ENCODE measurements at regions not wholly inside any gene's neighbourhood (a gene's known extent, or its start where the extent isn't known, plus 50 kb on each side); places are given as distances from the start of the nearest gene placed in this dataset.

DNA sequence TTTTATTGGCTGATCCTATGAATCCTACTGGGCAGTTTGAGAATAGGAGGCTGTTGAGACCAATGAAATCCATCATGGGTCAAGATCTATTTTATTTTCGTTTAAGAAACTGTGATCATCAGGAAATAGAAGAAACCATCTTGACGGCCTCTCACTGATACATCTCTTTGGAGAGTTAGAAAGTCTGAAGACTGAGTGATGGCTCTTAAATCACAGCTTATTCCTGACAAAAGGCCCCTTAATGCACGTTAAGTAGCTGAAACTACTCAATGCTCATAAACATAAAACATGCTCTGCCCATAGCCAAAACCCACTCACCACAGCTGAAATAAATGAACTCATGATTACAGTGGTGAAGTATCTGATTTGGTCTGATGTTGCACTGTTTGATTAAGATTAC lies 784.5 kb upstream of the NEGR1 start:
- no peak overlapping the region for H3K9ac ChIP-seq (ENCODE audit: control insufficient read depth, insufficient read depth, low read length)
- H3K27me3 ChIP-seq (replicated peaks in 1 of 2; ENCODE audit: control insufficient read depth in 2 of 2, insufficient read depth in 2 of 2, low read length in 1 of 2), result no peaks in the 10 kb centered on the region
- POLR2A ChIA-PET, result no interaction called here
- no peaks in the 10 kb centered on the region for H3K9me3 ChIP-seq (replicated peaks; ENCODE audit: control insufficient read depth, insufficient read depth, low read length)
- RAD21 ChIA-PET (ENCODE audit: unreplicated experiment), result no interaction called here
- intact Hi-C loops (cut with micrococcal nuclease; ENCODE audit: unreplicated experiment), result no loop called here
- no peak overlapping the region for H3K27ac ChIP-seq (ENCODE audit: control insufficient read depth, insufficient read depth)
- CTCF ChIA-PET, result no interaction called here
- H3K4me2 ChIP-seq (ENCODE audit: control insufficient read depth, insufficient read depth), result no peak overlapping the region
- SMC1A ChIA-PET (ENCODE audit: uncharacterized antibody, unreplicated experiment), result no interaction called here
- H4K20me1 ChIP-seq (ENCODE audit: control insufficient read depth, insufficient read depth), result no peaks in the 10 kb centered on the region
- in situ Hi-C loops (cut with MboI), result no loop called here
- no peaks in the 10 kb centered on the region for H3K4me1 ChIP-seq (ENCODE audit: control insufficient read depth, insufficient read depth, low read length)
- no peak for FAIRE-seq
- DNase-seq (ENCODE audit: low read depth, low spot score), result no peak
- no peaks in the 10 kb centered on the region for H3K79me2 ChIP-seq (ENCODE audit: control insufficient read depth, insufficient read depth, low read length)
- no TSS peak for BruUV-seq (replicated peaks)
- WGBS (ENCODE audit: insufficient coverage, insufficient replicate concordance, low lambda C conversion rate, missing lambda C conversion rate), result 3% methylated on average over 3 of the region's 3 CpGs
- no peaks in the 10 kb centered on the region for H3K36me3 ChIP-seq (ENCODE audit: control insufficient read depth in 2 of 2, insufficient read depth in 2 of 2, low read length in 1 of 2)
- H3K4me3 ChIP-seq, result no peak overlapping the region
- no peak overlapping the region for H2AFZ ChIP-seq (ENCODE audit: control insufficient read depth, low read depth, low read length)
- no peak for ATAC-seq
- TF ChIP-seq RFX5 (IDR thresholded peaks at IDR 0.05; ENCODE audit: low read depth, low read length), result no peak
- TF ChIP-seq, protein P1, sequence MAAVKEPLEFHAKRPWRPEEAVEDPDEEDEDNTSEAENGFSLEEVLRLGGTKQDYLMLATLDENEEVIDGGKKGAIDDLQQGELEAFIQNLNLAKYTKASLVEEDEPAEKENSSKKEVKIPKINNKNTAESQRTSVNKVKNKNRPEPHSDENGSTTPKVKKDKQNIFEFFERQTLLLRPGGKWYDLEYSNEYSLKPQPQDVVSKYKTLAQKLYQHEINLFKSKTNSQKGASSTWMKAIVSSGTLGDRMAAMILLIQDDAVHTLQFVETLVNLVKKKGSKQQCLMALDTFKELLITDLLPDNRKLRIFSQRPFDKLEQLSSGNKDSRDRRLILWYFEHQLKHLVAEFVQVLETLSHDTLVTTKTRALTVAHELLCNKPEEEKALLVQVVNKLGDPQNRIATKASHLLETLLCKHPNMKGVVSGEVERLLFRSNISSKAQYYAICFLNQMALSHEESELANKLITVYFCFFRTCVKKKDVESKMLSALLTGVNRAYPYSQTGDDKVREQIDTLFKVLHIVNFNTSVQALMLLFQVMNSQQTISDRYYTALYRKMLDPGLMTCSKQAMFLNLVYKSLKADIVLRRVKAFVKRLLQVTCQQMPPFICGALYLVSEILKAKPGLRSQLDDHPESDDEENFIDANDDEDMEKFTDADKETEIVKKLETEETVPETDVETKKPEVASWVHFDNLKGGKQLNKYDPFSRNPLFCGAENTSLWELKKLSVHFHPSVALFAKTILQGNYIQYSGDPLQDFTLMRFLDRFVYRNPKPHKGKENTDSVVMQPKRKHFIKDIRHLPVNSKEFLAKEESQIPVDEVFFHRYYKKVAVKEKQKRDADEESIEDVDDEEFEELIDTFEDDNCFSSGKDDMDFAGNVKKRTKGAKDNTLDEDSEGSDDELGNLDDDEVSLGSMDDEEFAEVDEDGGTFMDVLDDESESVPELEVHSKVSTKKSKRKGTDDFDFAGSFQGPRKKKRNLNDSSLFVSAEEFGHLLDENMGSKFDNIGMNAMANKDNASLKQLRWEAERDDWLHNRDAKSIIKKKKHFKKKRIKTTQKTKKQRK (IDR thresholded peaks at IDR 0.05; ENCODE audit: low read depth, low read length), result no peak
- TF ChIP-seq SIN3A (IDR thresholded peaks at IDR 0.05; ENCODE audit: low read depth, low read length), result no peak
- no peak for TF ChIP-seq NFYB (IDR thresholded peaks at IDR 0.05; ENCODE audit: insufficient read depth, low read depth, low read length)
- no peak for TF ChIP-seq BHLHE40 (IDR thresholded peaks at IDR 0.05; ENCODE audit: borderline replicate concordance in 1 of 2, low read depth in 2 of 2, low read length in 1 of 2)
- no peak for TF ChIP-seq EED (IDR thresholded peaks at IDR 0.05; ENCODE audit: low read depth)
- no peak for TF ChIP-seq CHD4 (IDR thresholded peaks at IDR 0.05)
- no peak for TF ChIP-seq RAD51 (IDR thresholded peaks at IDR 0.05)
- TF ChIP-seq SUPT20H (IDR thresholded peaks at IDR 0.05; ENCODE audit: borderline replicate concordance, control insufficient read depth, low read depth, low read length), result no peak
- TF ChIP-seq SREBF1 (IDR thresholded peaks at IDR 0.05; ENCODE audit: low read length), result no peak
- TF ChIP-seq CHD1 (IDR thresholded peaks at IDR 0.05; ENCODE audit: low read depth, low read length), result no peak
- TF ChIP-seq SMAD5 (IDR thresholded peaks at IDR 0.05; ENCODE audit: low read depth), result no peak
- TF ChIP-seq HCFC1 (IDR thresholded peaks at IDR 0.05; ENCODE audit: low read length), result no peak
- TF ChIP-seq JUNB (IDR thresholded peaks at IDR 0.05), result no peak
- TF ChIP-seq MEF2A (IDR thresholded peaks at IDR 0.05; ENCODE audit: insufficient read depth, low read depth, low read length), result no peak
- no peak for TF ChIP-seq SUZ12 (IDR thresholded peaks at IDR 0.05; ENCODE audit: unreplicated experiment)
- no peak for TF ChIP-seq ZBTB4 (CRISPR knock-in tag; IDR thresholded peaks at IDR 0.05)
- TF ChIP-seq DPF2 (IDR thresholded peaks at IDR 0.05), result no peak
